HG02759 (cell line): ENCODE measurements at regions not wholly inside any gene's neighbourhood (a gene's known extent, or its start where the extent isn't known, plus 50 kb on each side); places are given as distances from the start of the nearest gene placed in this dataset.

Experiments used
- ATAC-seq: cut with Tn5 transposase; IDR thresholded peaks from one replicate; pipeline ENCODE4 v1.9.1; 2021; ENCODE audit warnings: mild to moderate bottlenecking, moderate library complexity; ENCODE audit not compliant: unreplicated experiment

DNA sequence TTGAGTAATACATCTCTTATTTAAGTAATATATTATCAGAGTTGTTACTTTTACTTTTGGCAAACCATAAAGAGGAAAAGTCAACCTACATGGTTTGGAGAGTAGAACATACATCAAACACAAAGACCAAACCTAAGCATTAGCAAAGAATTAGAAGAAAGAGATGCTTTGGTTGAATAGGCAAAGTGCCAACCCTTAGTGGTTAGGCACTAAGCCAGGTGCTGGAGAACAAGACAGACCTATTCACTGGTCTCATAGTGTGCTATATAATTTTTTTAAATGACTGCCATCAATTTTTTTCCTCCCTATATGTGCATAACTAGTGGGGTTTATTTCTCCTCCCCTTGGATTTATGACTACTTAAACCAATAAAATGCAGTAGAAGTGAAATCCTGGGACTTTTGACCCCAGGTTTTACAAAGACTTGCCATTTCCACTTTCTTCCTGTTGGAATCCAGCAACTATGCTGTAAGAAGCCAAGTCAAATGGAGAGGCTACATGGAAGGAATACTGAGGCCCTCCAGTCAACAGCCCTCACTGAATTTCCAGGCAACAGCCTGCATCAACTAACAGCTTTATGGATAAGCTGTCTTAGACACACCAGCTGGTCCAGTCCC, 69.8 kb upstream of the HAO2 start:
- no peak for ATAC-seq

DNA sequence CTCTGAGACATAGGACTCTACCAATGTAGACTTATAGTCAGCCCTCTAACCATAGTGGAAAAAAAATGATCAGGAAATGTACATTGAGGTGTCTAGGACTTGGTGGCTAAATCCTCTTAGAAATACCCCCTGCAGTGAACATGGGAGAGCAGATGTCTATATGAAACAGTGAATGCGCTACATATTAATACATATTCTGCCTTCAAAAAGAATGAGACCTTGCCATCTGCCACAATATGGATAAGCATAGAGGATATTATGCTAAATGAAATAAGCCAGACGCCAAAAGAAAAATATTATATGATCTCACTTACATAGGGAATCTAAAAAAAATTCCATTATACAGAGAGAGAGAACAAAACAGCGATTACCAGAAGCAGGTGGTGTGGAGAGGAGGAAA, 66.6 kb upstream of the HAO2 start:
- no peak for ATAC-seq

DNA sequence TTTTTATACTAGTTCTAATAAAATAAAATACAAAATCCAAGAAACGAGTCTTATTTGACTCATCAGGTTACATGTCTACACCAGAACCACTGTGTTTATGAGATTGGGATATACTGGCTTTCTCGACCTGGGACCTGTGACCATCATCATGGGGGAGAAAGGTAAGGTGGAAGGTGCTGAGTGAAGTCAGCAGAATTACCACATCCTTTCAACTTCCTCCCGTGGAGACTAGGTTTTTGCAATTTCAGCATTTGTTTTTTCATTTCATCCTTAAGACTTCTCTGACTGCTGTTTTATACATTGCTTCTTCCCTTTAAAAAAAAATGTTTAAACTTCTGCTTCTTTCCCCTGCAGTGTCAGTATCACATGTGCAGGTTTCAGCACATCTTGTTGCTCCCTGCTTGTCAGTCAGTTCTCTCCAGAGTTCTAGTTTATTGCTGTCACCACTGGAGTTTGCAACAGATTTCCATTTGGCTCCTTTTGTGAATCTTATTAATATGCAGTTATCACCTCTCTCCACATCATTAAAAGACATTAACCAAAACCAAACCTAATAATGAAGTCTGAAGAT, 60.4 kb upstream of the HAO2 start:
- ATAC-seq, result no peak

DNA sequence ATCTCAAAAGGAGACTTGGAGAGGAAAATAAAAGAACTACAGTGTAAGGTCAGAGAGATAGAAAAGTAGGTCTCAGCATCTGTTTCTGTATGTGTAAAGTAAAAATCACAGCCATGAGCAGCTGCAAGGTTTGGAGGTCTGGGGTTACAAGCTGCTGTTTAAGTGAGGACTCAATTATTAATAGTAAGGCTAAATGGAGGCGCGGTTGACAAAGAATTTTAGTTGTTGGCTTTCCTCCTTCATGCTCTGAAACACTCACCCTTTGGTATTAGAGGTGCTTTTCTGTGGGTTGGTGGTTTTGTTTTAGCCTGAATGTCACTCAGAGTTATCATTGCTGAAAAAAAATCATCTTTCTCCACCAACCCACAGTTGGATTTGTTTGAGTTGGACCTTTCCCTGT, 59.8 kb upstream of the HAO2 start:
- no peak for ATAC-seq

DNA sequence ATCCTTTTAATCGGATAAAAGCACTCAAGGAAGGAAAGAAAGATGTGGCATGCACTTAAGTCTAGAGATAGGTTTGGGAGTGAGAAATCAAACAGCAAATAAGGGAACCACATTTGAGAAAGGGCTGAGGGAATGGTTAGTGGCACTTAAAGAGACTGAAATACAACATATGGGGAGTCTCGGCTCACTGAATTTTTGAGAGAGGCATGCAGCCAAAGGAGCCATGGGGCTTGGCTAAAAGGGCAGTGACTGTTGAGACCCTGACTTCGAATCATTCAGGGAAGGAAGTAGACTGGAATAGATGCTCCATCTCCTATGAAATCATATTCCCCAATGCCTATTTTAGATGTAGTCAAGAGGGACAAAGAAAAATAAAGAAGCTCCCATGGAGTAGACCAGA, 58.3 kb upstream of the HAO2 start:
- ATAC-seq, result no peak

DNA sequence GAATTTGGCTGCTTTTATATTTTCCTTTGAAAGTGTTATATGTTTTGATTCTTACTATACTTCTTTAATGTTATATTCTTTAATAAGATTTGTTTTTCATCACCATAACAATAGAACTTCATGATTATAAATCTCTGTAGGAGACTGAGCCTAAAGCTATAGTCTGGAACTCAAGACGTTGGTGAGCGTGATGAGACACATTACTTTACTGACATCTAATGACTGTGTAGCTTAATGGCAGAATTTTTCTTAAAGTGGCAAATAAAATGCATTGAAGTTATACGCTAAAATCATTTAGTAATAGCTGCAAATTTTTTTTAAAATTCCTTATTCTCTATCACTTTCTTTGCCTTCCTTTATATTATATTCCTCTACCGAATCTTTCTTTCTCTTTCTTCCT, 56.1 kb upstream of the HAO2 start:
- no peak for ATAC-seq

DNA sequence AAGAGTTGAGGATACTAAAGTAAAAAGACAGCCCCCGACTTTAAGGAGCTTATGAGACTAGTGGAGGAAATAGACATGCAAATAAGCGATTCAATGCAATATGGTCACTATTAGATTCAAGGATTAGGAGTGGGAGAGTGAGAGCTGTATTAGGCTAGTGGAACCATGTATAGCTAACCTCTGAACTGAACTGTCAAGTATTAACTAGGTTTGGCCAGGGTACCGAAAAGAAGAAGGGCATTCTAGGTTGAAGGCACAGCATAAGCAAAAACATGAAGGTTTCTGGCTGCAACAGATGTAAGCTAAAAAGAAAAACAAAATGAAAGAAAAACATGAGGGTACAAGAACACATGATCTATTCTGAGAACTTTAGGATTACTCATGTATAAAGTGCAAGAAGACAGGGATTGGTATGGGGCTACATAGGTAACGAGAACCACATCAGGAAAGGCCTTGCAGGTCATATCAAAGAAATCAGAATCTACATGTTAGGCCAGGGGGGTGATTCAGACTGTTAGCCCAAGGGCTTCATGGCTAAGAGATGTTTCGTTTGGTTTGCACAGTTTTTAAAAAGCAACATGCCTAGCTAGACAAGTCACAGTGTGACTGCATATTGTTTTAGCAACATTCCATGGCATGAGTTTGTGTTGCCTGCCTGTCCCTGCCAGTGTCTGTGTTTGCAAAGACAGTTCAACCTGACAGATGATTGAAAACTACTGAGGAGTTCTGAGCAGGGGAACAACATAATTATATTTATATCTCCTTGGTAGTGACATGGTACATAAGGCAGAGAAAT, 54.4 kb upstream of the HAO2 start:
- ATAC-seq, result no peak

DNA sequence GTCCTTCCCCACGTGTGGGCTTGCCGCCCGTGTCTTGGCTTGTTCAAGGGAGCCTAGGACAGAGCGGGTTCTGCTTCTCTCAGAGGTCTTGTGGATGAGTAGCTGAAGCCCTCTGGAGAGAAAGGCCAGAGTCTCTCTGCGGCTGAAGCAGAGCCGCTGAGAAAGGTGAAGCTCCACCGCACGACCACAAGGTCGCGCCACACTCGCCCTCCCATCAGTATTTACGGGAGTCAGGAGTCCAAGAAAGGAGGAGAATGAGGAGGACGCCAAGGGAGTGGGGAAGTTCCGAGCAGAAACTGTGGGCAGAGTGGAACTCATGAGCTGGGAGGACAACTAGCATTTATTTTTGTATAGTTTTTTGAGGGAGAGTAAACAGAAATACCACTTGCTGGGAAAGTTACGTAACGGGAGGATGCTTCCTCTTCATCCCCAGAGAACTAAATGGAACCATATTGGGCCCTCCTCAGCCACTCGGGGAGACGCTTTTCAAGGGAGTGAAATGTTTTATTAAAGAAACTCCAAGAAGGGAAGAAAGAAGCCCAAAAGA, 51.6 kb upstream of the HAO2 start:
- ATAC-seq, result no peak

DNA sequence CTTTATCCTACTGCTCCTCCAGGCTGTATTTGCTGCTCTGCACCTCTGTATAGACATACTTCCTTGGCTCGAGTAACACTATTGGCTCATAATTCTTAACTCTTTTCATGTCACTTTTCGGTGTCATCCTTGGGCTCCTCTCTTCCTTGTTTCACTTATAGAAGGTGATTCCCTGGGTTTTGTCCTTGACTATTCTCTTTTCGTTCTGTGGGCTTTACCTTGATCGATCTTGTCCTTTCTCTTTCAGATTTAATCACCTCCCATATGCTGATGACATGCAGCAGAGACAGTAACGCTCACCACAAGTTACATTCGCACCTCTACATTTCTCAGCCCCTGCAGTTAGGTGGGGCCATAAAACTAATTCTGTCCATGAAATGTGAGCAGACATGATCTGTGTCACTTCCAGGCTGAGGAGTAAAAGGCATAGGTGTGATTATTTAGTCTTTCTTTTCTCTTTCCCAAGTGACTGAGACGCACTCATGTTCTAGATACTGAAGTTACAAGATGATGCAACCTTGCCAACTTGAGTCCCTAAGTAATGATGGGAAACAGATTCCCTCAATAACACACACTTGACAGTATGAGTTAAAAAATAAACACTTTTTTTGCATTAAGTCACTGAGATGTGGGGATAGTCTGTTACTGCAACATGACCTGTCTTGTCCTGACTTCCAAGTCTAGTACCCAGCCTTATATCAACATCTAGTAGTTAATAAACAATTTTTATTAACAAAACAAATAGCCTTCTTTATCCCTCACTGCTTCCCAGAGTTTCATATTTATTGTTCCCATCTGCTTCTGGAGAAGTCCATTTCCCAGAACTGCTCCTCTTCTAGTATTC, 49.9 kb upstream of the HAO2 start:
- peak; percentile 64 for ATAC-seq
